HG02870 (cell line): ENCODE measurements at regions not wholly inside any gene's neighbourhood (a gene's known extent, or its start where the extent isn't known, plus 50 kb on each side); places are given as distances from the start of the nearest gene placed in this dataset.
"Not testable (repeated sequence)": the region's sequence is repeated elsewhere in the genome, so short reads cannot be mapped to it uniquely, and the experiment has no call there.

Source experiments
- ATAC-seq: cut with Tn5 transposase; IDR thresholded peaks from one replicate; pipeline ENCODE4 v1.9.1; 2021; ENCODE audit warnings: mild to moderate bottlenecking, moderate library complexity; ENCODE audit not compliant: unreplicated experiment

- no peak for ATAC-seq
Measured at GRCh38 chr9:25094518-25094917, 548.8 kb upstream of the IZUMO3 start.

- no peak for ATAC-seq
Measured at GRCh38 chr9:25078202-25078601, 532.5 kb upstream of the IZUMO3 start.

- no peak for ATAC-seq
Measured at GRCh38 chr9:25048098-25048724, 502.5 kb upstream of the IZUMO3 start.

- not testable (repeated sequence) for ATAC-seq
Measured at GRCh38 chr9:25045469-25045868, 499.8 kb upstream of the IZUMO3 start.

- ATAC-seq: no peak
Measured at GRCh38 chr9:25029743-25030142, 484.0 kb upstream of the IZUMO3 start.

- ATAC-seq: no peak
Measured at GRCh38 chr9:25025686-25026085, 480.0 kb upstream of the IZUMO3 start.

- ATAC-seq: no peak
Measured at GRCh38 chr9:25025156-25025555, 479.5 kb upstream of the IZUMO3 start.

- no peak for ATAC-seq
Measured at GRCh38 chr9:25017779-25018178, 472.1 kb upstream of the IZUMO3 start.

GRCh38 chr9:25010027-25010662, 464.4 kb upstream of the IZUMO3 start:
- ATAC-seq: no peak

- ATAC-seq: no peak
Measured at GRCh38 chr9:25003686-25004085, 458.0 kb upstream of the IZUMO3 start.

GRCh38 chr9:24986331-24986730, 440.6 kb upstream of the IZUMO3 start:
- no peak for ATAC-seq

GRCh38 chr9:24970780-24971179, 425.1 kb upstream of the IZUMO3 start:
- not testable (repeated sequence) for ATAC-seq

- ATAC-seq: no peak
Measured at GRCh38 chr9:24961762-24962161, 416.1 kb upstream of the IZUMO3 start.

GRCh38 chr9:24953070-24953469, 407.4 kb upstream of the IZUMO3 start:
- no peak for ATAC-seq

- ATAC-seq: no peak
Measured at GRCh38 chr9:24939109-24939850, 393.6 kb upstream of the IZUMO3 start.

GRCh38 chr9:24936117-24936516, 390.4 kb upstream of the IZUMO3 start:
- ATAC-seq: no peak

GRCh38 chr9:24932785-24933184, 387.1 kb upstream of the IZUMO3 start:
- no peak for ATAC-seq

- no peak for ATAC-seq
Measured at GRCh38 chr9:24931894-24932293, 386.2 kb upstream of the IZUMO3 start.

- no peak for ATAC-seq
Measured at GRCh38 chr9:24912767-24913166, 367.1 kb upstream of the IZUMO3 start.

- no peak for ATAC-seq
Measured at GRCh38 chr9:24901319-24901718, 355.6 kb upstream of the IZUMO3 start.

GRCh38 chr9:24900179-24900578, 354.5 kb upstream of the IZUMO3 start:
- ATAC-seq: no peak

- ATAC-seq: no peak
Measured at GRCh38 chr9:24899463-24899862, 353.8 kb upstream of the IZUMO3 start.
